Loucy (cell line): ENCODE measurements at regions not wholly inside any gene's neighbourhood (a gene's known extent, or its start where the extent isn't known, plus 50 kb on each side); places are given as distances from the start of the nearest gene placed in this dataset.

ENCODE experiments used
- EZH2phosphoT487 ChIP-seq: fragments of 200-600 bp; IDR thresholded peaks from 2 replicates; pipeline ENCODE4 v1.6.1; 2018; ENCODE audit warnings: antibody characterized with exemption, mild to moderate bottlenecking, moderate library complexity, borderline replicate concordance
- TF ChIP-seq, protein P1 (sequence below): fragments of 200-600 bp; sonication (generic); conservative IDR thresholded peaks from 2 replicates; pipeline ENCODE4 v1.5.1; 2014; ENCODE audit warnings: mild to moderate bottlenecking, antibody characterized with exemption, low read length

GRCh38 chr9:19937121-19937520 lies 148.3 kb upstream of the SLC24A2 start:
- TF ChIP-seq, protein P1, sequence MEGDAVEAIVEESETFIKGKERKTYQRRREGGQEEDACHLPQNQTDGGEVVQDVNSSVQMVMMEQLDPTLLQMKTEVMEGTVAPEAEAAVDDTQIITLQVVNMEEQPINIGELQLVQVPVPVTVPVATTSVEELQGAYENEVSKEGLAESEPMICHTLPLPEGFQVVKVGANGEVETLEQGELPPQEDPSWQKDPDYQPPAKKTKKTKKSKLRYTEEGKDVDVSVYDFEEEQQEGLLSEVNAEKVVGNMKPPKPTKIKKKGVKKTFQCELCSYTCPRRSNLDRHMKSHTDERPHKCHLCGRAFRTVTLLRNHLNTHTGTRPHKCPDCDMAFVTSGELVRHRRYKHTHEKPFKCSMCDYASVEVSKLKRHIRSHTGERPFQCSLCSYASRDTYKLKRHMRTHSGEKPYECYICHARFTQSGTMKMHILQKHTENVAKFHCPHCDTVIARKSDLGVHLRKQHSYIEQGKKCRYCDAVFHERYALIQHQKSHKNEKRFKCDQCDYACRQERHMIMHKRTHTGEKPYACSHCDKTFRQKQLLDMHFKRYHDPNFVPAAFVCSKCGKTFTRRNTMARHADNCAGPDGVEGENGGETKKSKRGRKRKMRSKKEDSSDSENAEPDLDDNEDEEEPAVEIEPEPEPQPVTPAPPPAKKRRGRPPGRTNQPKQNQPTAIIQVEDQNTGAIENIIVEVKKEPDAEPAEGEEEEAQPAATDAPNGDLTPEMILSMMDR = no peak
- no peak for TF ChIP-seq EZH2phosphoT487
